Sigmoid colon (tissue), 4 donors: ENCODE measurements at regions not wholly inside any gene's neighbourhood (a gene's known extent, or its start where the extent isn't known, plus 50 kb on each side); places are given as distances from the start of the nearest gene placed in this dataset.

Experiments
- POLR2A ChIP-seq, 2 donors: fragments of 450-650 bp; IDR thresholded peaks; one replicate each; pipeline ENCODE4 v1.6.1; 2016; ENCODE audit warnings: antibody characterized with exemption in 2 of 2, mild to moderate bottlenecking in 2 of 2, moderate library complexity in 2 of 2
- POLR2AphosphoS5 ChIP-seq, 4 donors: sonication (generic); formaldehyde crosslinking; IDR thresholded peaks; one replicate each; pipeline ENCODE4 v1.6.1; 2017; ENCODE audit warnings: antibody characterized with exemption in 4 of 4
- TF ChIP-seq, protein P1 (sequence below), 4 experiments: fragments of 450-650 bp in 3 of 4; fragments of 200-600 bp in 1 of 4; IDR thresholded peaks; one replicate each; pipeline ENCODE4 v1.5.1; 2016 to 2019; ENCODE audit warnings: antibody characterized with exemption in 4 of 4, mild to moderate bottlenecking in 3 of 4, moderate library complexity in 2 of 4

DNA sequence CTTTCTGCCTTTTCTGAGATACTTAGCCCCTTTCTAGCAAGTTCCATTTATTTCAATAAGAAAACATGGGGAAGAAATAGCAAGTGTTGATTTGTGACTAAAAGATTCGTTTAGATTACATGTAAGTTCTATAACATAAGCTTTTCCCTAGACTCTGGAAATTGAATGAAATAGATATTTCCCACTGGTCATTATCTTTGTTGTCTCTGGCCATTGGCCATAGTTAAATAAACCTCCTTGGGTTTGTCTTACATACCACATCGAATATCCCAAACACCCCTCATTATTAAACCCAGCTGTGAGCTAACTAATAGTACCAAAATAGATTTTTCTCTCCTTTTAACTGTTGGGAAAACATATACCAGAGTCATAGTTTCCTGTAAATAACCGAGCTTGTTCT is 534.8 kb downstream of the IQCM start:
- no peak for TF ChIP-seq POLR2AphosphoS5 (IDR thresholded peaks at IDR 0.05)
- TF ChIP-seq, protein P1, sequence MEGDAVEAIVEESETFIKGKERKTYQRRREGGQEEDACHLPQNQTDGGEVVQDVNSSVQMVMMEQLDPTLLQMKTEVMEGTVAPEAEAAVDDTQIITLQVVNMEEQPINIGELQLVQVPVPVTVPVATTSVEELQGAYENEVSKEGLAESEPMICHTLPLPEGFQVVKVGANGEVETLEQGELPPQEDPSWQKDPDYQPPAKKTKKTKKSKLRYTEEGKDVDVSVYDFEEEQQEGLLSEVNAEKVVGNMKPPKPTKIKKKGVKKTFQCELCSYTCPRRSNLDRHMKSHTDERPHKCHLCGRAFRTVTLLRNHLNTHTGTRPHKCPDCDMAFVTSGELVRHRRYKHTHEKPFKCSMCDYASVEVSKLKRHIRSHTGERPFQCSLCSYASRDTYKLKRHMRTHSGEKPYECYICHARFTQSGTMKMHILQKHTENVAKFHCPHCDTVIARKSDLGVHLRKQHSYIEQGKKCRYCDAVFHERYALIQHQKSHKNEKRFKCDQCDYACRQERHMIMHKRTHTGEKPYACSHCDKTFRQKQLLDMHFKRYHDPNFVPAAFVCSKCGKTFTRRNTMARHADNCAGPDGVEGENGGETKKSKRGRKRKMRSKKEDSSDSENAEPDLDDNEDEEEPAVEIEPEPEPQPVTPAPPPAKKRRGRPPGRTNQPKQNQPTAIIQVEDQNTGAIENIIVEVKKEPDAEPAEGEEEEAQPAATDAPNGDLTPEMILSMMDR (IDR thresholded peaks at IDR 0.05) = no peak
- TF ChIP-seq POLR2A (IDR thresholded peaks at IDR 0.05) = no peak
